GM12878 (cell line): ENCODE measurements at regions not wholly inside any gene's neighbourhood (a gene's known extent, or its start where the extent isn't known, plus 50 kb on each side); places are given as distances from the start of the nearest gene placed in this dataset.
"Not testable (repeated sequence)": the region's sequence is repeated elsewhere in the genome, so short reads cannot be mapped to it uniquely, and the experiment has no call there.

Source experiments
- BHLHE40 ChIP-seq, 2 experiments: fragments of 450-650 bp in 1 of 2; IDR thresholded peaks; 2 replicates each; pipeline ENCODE4 v1.6.1; 2011 to 2017; ENCODE audit warnings: low read depth in 2 of 2, borderline replicate concordance in 1 of 2, improper control_type of control experiment in 1 of 2, low read length in 1 of 2, mild to moderate bottlenecking in 1 of 2
- BRCA1 ChIP-seq: IDR thresholded peaks from 2 replicates; pipeline ENCODE4 v1.6.1; 2011; ENCODE audit warnings: low read depth, low read length, improper control_type of control experiment
- CHD2 ChIP-seq: IDR thresholded peaks from 2 replicates; pipeline ENCODE4 v1.6.1; 2011; ENCODE audit warnings: low read depth, low read length, improper control_type of control experiment, borderline replicate concordance
- CTCF ChIP-seq, 3 experiments: IDR thresholded peaks in 2 of 3; conservative IDR thresholded peaks in 1 of 3; 2 replicates each; pipeline ENCODE4 v1.5.1; 2011; ENCODE audit warnings: low read depth in 3 of 3, low read length in 3 of 3, mild to moderate bottlenecking in 3 of 3, control low read depth in 2 of 3, moderate library complexity in 2 of 3, inconsistent platforms in 1 of 3, mixed read lengths in 1 of 3; ENCODE audit not compliant: control insufficient read depth in 2 of 3, insufficient read depth in 1 of 3; ENCODE audit errors: extremely low read depth in 1 of 3
- E2F4 ChIP-seq: IDR thresholded peaks from 2 replicates; pipeline ENCODE4 v1.6.1; 2012; ENCODE audit warnings: low read depth, low read length, improper control_type of control experiment
- FOXK2 ChIP-seq: fragments of 450-650 bp; IDR thresholded peaks from 2 replicates; pipeline ENCODE4 v1.6.1; 2017; ENCODE audit warnings: mild to moderate bottlenecking, moderate library complexity
- GABPA ChIP-seq: IDR thresholded peaks from 2 replicates; pipeline ENCODE4 v1.6.1; 2014; ENCODE audit warnings: antibody characterized with exemption, low read depth, mild to moderate bottlenecking, inconsistent platforms
- HDAC6 ChIP-seq: fragments of 200-600 bp; sonication (generic); IDR thresholded peaks from one replicate; pipeline ENCODE4 v1.8.0; 2017; ENCODE audit warnings: antibody characterized with exemption; ENCODE audit not compliant: unreplicated experiment
- MXI1 ChIP-seq: fragments of 150-350 bp; IDR thresholded peaks from 2 replicates; pipeline ENCODE4 v1.6.1; 2011; ENCODE audit warnings: low read depth, mild to moderate bottlenecking, inconsistent platforms, low read length, improper control_type of control experiment
- NR2C1 ChIP-seq: fragments of 450-650 bp; IDR thresholded peaks from 2 replicates; pipeline ENCODE4 v1.6.1; 2017; ENCODE audit warnings: antibody characterized with exemption, mild to moderate bottlenecking, moderate library complexity
- PAX8 ChIP-seq: fragments of 450-650 bp; IDR thresholded peaks from 2 replicates; pipeline ENCODE4 v1.6.1; 2017; ENCODE audit warnings: mild to moderate bottlenecking, moderate library complexity
- SMC3 ChIP-seq: IDR thresholded peaks from 2 replicates; pipeline ENCODE4 v1.6.1; 2011; ENCODE audit warnings: low read length, improper control_type of control experiment, borderline replicate concordance
- SPI1 ChIP-seq: IDR thresholded peaks from 2 replicates; pipeline ENCODE4 v1.6.1; 2011; ENCODE audit warnings: low read depth, mild to moderate bottlenecking, low read length, moderate library complexity, borderline replicate concordance; ENCODE audit not compliant: insufficient read depth
- STAT1 ChIP-seq: fragments of 450-650 bp; conservative IDR thresholded peaks from 2 replicates; pipeline ENCODE4 v1.6.1; 2014; ENCODE audit warnings: antibody characterized with exemption, mild to moderate bottlenecking

DNA sequence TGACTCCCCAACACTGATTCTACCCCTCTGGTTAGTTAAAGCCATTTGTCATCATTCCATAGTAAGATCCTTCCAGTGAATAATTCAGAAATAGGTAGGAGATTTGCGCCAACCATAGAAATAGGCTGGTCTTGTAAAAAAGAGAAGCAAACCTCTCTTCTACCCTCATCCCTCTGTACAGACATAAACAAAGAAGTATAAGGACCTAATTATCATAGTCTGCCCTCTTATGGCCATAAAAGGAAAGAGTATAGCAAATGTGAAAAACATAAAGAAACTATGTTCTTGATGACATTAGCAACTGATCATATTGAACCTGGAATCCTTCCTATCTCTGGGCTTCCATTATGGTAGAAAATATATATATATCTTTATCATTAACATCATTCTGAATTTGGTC, 88.5 kb upstream of the FAM25C start:
- TF ChIP-seq MXI1; E2F4; CHD2; HDAC6; GABPA; SPI1; CTCF (IDR thresholded peaks at IDR 0.05 in 2 of 3, conservative IDR thresholded peaks at IDR 0.05 in 1 of 3; ENCODE audit: control insufficient read depth in 2 of 3, extremely low read depth in 1 of 3, insufficient read depth in 1 of 3, low read depth in 3 of 3, low read length in 3 of 3); STAT1; BHLHE40 (IDR thresholded peaks at IDR 0.05; ENCODE audit: borderline replicate concordance in 1 of 2, low read depth in 2 of 2, low read length in 1 of 2); SMC3; PAX8; NR2C1; BRCA1; FOXK2: not testable (repeated sequence)
